Naive B cell (primary cell): ENCODE measurements at regions not wholly inside any gene's neighbourhood (a gene's known extent, or its start where the extent isn't known, plus 50 kb on each side); places are given as distances from the start of the nearest gene placed in this dataset.

Source experiments
- ATAC-seq, 2 donors: fragments of 150-1000 bp; cut with Tn5 transposase; 2 replicates each; pipeline ENCODE4 v1.10.0; 2021; ENCODE audit warnings: low read depth in 2 of 2, mild to moderate bottlenecking in 2 of 2, moderate library complexity in 2 of 2
- DNase-seq: peaks from one replicate; pipeline ENCODE4 v3.0.0; 2022
- H3K27ac Mint-ChIP-seq, 6 donors: one replicate each; pipeline ENCODE4 v1.8.0; 2020 to 2022; ENCODE audit warnings: mild to moderate bottlenecking in 6 of 6, mixed read lengths in 6 of 6, moderate library complexity in 5 of 6, inconsistent platforms in 2 of 6
- H3K27me3 Mint-ChIP-seq, 3 donors: one replicate each; pipeline ENCODE4 v1.8.0; 2021 to 2022; ENCODE audit warnings: mixed read lengths in 3 of 3, mild to moderate bottlenecking in 1 of 3
- H3K36me3 Mint-ChIP-seq, 2 donors: one replicate each; pipeline ENCODE4 v1.8.0; 2020 to 2022; ENCODE audit warnings: mixed read lengths in 2 of 2, inconsistent platforms in 1 of 2, mild to moderate bottlenecking in 1 of 2
- H3K4me1 Mint-ChIP-seq, 3 donors: one replicate each; pipeline ENCODE4 v1.8.0; 2020 to 2022; ENCODE audit warnings: mixed read lengths in 3 of 3, inconsistent platforms in 1 of 3, mild to moderate bottlenecking in 1 of 3, moderate library complexity in 1 of 3
- H3K4me3 Mint-ChIP-seq, 8 donors: one replicate each; pipeline ENCODE4 v1.8.0; 2020 to 2022; ENCODE audit warnings: mild to moderate bottlenecking in 8 of 8, mixed read lengths in 8 of 8, moderate library complexity in 8 of 8, inconsistent platforms in 2 of 8
- H3K9me3 Mint-ChIP-seq, 7 donors: one replicate each; pipeline ENCODE4 v1.8.0; 2020 to 2022; ENCODE audit warnings: mixed read lengths in 7 of 7, mild to moderate bottlenecking in 5 of 7, inconsistent platforms in 2 of 7, moderate library complexity in 1 of 7

DNA sequence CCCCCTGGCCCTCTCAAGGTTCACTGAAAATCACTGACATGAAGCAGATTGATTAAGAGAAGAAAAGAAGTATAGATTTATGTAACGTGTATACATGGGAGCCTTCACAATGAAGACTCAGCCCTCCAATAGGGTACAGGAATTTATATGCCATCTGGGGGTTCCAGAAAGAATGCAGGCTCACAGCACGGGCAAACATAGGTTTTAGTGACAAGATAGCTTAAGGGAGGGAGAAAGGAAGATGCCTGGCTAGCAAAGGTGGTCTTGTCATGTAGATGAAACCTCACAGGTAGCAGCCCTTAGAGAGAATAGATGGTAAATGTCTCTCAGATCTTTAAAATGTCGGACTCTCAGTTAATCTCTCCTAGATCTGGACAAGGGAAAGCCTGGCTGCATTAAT is 173.9 kb downstream of the RNF152 start:
- Mint-ChIP-seq H3K36me3 (no peaks in the 10 kb centered on the region), H3K9me3 (peaks cover 0 to 14% (median 0%) of the 10 kb centered on the region in 7 donors), H3K4me1 (no peaks in the 10 kb centered on the region), H3K27me3 (peaks cover 0 to 3% (median 0%) of the 10 kb centered on the region in 3 donors), H3K27ac (no peak overlapping the region), H3K4me3 (no peak overlapping the region)
- ATAC-seq (no peak), DNase-seq (no peak)

DNA sequence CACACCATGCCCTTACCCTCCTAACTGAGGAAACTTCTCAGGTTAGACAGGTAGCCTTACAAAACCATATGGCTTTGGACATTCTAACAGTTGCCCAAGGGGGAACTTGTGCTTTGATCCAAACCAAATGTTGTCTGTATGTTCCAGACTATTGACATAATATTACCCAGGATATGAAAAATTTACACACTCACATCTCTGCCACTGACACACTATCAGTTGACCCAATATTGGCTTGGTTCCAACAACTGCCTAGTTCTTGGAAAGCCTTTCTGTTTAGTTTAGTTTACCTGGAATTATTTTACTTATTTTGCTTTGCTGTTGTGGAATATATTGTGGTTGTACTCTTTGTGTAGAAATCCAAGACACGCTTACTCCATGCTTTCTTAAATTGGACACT is 178.4 kb downstream of the RNF152 start:
- DNase-seq (no peak), ATAC-seq (no peak)
- Mint-ChIP-seq H3K4me3 (no peak overlapping the region), H3K27ac (no peak overlapping the region), H3K9me3 (peaks cover 0 to 14% (median 0%) of the 10 kb centered on the region in 7 donors), H3K27me3 (peaks cover 0 to 5% (median 0%) of the 10 kb centered on the region in 3 donors), H3K36me3 (no peaks in the 10 kb centered on the region), H3K4me1 (no peaks in the 10 kb centered on the region)

DNA sequence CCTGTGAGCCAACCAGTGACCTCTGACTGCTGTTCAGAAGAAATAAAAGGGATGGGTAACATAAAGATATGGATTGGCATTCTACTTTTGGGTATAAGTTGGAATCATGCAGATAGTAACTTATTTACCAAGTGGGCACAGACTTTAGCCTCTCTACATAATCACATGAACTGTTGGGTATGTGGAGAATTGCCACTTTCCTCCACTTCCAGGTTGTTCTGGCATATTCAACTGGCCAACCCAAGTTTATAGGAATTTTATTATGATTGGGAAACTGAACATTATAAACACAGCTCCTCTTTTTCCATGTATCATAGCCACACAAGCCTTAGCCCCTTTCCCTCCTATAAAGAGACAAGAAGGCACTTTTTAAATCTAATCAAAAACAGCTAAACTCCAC is 179.3 kb downstream of the RNF152 start:
- ATAC-seq (no peak), DNase-seq (no peak)
- no peak overlapping the region for H3K27ac Mint-ChIP-seq
- H3K4me3 Mint-ChIP-seq, result no peak overlapping the region
- H3K27me3 Mint-ChIP-seq, result peaks cover 0 to 5% (median 0%) of the 10 kb centered on the region in 3 donors
- peaks cover 0 to 8% (median 0%) of the 10 kb centered on the region in 7 donors for H3K9me3 Mint-ChIP-seq
- no peaks in the 10 kb centered on the region for H3K36me3 Mint-ChIP-seq
- no peaks in the 10 kb centered on the region for H3K4me1 Mint-ChIP-seq

DNA sequence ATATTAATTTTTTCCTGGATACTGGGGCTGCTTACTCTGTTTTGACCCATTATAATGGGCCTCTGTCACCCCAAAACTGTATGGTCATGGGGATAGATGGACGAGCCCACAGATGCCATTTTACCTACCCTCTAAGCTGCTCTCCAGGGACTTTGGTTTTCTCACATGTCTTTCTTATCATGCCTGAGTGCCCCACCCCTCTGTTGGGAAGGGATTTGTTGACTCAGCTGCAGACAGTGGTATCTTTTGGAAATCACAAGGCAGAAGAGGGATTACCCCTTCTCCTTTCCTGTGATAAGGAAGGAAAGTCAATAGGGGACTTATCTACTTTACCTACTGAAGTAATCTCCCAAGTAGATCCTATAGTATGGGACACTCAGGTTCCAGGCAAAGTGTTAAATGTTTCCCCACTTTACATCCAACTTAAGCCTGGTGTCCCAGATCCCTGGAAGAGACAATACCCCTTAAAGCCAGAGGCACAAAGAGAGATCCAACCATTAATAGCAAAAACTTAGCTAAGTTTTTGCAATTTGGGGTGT is 182.7 kb downstream of the RNF152 start:
- H3K27me3 Mint-ChIP-seq, result peaks cover 0 to 5% (median 0%) of the 10 kb centered on the region in 3 donors
- no peak overlapping the region for H3K4me3 Mint-ChIP-seq
- DNase-seq (no peak), ATAC-seq (no peak)
- H3K9me3 Mint-ChIP-seq, result peaks cover 0 to 6% (median 0%) of the 10 kb centered on the region in 7 donors
- no peaks in the 10 kb centered on the region for H3K4me1 Mint-ChIP-seq
- H3K27ac Mint-ChIP-seq, result peak overlapping the region in 1 of 6 donors; percentile 10
- H3K36me3 Mint-ChIP-seq, result no peaks in the 10 kb centered on the region

DNA sequence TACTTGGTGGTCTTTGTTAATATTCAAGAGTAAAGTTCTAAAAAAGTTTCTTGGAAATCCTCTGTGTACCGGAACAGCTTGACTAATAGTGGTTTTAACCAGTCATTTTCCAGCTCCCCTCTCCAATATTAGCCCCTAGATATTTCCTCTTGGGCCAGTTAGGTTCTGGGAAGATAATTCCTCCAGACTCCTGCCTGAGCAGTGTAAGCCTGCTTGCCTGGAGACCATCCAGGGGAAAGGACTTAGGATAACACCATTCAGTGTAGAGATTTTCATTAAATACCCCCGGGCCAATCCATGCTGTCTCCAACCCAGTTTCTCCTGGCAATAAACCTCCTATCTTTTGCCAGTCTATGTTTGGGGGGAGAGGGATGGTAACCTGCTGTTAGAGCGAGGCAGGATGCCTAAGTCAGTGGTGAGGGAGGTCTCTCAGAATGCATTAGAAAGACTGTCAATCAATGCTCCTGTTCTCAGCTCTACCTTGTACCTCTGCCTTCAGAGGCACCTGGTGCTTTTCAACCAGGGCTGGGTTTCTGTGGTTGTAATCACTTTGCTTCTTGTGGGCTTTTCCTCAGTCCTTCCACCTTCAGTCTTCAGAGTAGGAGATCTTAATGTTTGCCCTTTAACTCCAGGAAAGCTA is 186.4 kb downstream of the RNF152 start:
- ATAC-seq (no peak), DNase-seq (no peak)
- Mint-ChIP-seq H3K27ac (peak overlapping the region in 1 of 6 donors; percentile 16), H3K27me3 (peaks cover 0 to 5% (median 4%) of the 10 kb centered on the region in 3 donors), H3K36me3 (no peaks in the 10 kb centered on the region), H3K4me3 (no peak overlapping the region), H3K4me1 (no peaks in the 10 kb centered on the region), H3K9me3 (no peaks in the 10 kb centered on the region)

DNA sequence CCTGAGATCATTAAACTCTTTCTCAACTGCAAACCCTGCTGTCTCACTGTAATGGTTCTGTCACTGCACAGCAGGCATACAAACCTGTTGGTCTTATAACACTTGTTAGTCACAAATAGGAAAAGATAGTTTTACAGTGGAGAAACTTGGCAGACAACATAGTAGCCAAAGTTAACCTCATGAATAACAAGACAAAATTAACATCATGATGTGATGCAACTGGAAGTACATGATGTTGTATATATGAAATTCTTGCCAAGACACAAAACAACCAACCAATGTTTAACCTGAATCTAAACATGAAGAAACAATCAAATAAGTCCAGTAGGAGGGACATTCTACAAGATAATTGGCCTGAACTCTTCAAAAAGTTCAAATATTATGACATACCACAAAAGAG is 189.3 kb downstream of the RNF152 start:
- Mint-ChIP-seq H3K27me3 (peaks cover 0 to 5% (median 4%) of the 10 kb centered on the region in 3 donors), H3K27ac (no peak overlapping the region), H3K36me3 (no peaks in the 10 kb centered on the region), H3K4me3 (no peak overlapping the region), H3K4me1 (no peaks in the 10 kb centered on the region), H3K9me3 (peaks cover 0 to 4% (median 0%) of the 10 kb centered on the region in 7 donors)
- ATAC-seq (no peak), DNase-seq (no peak)

DNA sequence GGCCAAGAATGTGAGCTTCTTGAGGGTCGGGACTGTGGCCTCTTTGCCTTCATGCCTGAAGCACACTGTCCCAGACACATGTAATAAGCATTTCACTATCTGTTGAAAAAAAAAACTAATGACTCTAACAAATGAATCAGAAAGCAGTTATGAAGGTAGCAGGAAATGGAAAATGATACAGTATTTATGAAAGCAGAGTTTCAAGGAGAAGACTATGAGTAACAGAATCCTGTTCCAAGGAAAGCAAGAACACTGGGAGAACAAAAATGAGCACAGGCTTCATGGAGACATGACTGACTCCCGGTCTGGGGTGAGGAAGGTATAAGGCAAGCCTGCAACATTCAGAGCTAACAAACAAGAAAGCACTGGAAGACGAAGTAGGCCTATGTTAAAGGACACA is 190.8 kb downstream of the RNF152 start:
- H3K27ac Mint-ChIP-seq, result no peak overlapping the region
- DNase-seq, result no peak
- H3K4me3 Mint-ChIP-seq, result no peak overlapping the region
- ATAC-seq, result no peak
- peaks cover 0 to 6% (median 5%) of the 10 kb centered on the region in 3 donors for H3K27me3 Mint-ChIP-seq
- H3K9me3 Mint-ChIP-seq, result peaks cover 0 to 4% (median 0%) of the 10 kb centered on the region in 7 donors
- no peaks in the 10 kb centered on the region for H3K4me1 Mint-ChIP-seq
- H3K36me3 Mint-ChIP-seq, result no peaks in the 10 kb centered on the region

DNA sequence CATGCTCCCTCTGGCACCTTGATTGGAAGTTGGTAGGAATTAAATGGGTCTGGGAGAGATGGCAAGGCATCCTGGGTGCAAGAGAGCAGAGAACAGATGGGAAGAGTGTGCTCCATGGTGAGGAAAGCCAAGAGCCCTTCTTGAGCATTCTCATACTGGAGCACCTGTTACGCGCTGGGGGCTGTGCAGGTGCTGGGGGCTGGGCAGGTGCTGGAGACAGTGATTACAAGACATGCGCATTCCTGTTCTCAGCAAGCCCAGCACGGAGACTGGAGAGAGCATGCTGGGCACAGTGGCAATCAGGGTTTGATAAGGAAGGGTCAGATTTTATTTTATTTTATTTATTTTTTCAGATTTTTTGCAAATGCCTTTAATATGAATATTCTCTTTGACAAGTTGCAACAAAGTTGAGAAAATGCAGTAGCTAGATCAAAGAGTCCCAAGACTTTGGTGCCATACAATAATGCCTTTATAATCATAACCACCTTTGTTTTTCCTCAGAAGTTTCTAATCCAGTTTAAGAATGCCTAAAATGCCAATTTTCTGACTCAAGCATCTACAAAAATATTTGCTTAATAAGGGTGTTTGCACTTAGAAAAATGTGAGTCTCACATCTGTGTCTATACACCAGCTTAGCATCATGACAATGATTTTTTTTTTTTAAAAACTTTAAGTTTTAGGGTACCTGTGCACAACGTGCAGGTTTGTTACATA is 193.3 kb downstream of the RNF152 start:
- Mint-ChIP-seq H3K27ac (no peak overlapping the region), H3K27me3 (peaks cover 0 to 10% (median 5%) of the 10 kb centered on the region in 3 donors)

DNA sequence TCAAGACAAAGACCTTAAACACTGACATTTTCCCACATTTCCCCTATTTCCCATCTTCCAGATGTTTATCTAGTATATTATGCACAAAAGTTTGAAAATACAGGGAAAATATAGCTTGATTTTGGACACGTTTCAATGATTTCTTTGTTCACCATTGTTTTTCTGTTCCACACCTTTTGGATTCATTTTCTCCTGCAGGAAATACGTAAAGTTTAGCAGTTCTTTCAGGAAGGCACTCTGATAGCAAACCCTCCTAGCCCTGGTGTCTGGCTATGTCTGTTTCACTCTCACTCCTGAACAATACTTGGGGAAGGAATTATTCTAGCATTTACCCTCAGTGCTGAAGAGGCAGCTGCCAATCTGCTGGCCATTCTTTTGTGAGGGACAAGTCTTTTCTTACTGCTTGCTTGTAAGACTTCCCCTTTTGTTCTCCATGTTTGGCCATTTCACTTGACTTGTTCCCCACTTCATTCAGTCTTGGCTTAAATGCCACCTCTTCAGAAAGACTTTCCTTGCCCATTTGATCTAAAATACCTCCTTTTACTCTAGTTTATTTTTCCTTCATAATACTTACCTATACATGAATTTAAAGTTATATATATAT is 195.4 kb downstream of the RNF152 start:
- H3K9me3 Mint-ChIP-seq, result peaks cover 0 to 4% (median 0%) of the 10 kb centered on the region in 7 donors
- peaks cover 0 to 6% (median 5%) of the 10 kb centered on the region in 3 donors for H3K27me3 Mint-ChIP-seq
- ATAC-seq (no peak), DNase-seq (no peak)
- H3K4me3 Mint-ChIP-seq, result no peak overlapping the region
- H3K4me1 Mint-ChIP-seq, result no peaks in the 10 kb centered on the region
- no peak overlapping the region for H3K27ac Mint-ChIP-seq
- H3K36me3 Mint-ChIP-seq, result no peaks in the 10 kb centered on the region

More for the DNA sequence above, 193.3 kb downstream of the RNF152 start:
- Mint-ChIP-seq H3K4me3 (no peak overlapping the region), H3K36me3 (no peaks in the 10 kb centered on the region), H3K4me1 (no peaks in the 10 kb centered on the region), H3K9me3 (peaks cover 0 to 4% (median 0%) of the 10 kb centered on the region in 7 donors)
- DNase-seq (no peak), ATAC-seq (no peak)

DNA sequence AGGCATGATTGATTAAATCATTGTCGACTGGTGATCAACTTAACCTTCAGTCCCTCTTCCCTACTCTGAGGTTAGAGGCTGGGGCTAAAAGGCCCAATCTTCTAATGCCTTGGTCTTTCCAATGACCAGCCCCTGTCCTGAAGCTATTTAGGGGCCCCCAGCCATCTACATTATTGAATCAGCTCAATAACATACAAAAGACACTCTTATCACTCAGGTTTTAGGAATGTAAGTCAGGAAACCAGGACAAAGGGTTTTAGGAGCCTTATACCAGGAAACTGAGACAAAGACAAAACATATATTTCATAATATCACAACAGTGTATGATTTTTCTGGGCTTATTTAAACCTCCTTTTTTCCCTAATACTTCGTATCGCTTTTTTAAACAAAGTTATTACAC is 198.6 kb downstream of the RNF152 start:
- DNase-seq (no peak), ATAC-seq (no peak)
- Mint-ChIP-seq H3K27me3 (peaks cover 0 to 6% (median 0%) of the 10 kb centered on the region in 3 donors), H3K27ac (no peak overlapping the region), H3K36me3 (no peaks in the 10 kb centered on the region), H3K9me3 (peaks cover 0 to 2% (median 0%) of the 10 kb centered on the region in 7 donors), H3K4me1 (no peaks in the 10 kb centered on the region), H3K4me3 (no peak overlapping the region)

DNA sequence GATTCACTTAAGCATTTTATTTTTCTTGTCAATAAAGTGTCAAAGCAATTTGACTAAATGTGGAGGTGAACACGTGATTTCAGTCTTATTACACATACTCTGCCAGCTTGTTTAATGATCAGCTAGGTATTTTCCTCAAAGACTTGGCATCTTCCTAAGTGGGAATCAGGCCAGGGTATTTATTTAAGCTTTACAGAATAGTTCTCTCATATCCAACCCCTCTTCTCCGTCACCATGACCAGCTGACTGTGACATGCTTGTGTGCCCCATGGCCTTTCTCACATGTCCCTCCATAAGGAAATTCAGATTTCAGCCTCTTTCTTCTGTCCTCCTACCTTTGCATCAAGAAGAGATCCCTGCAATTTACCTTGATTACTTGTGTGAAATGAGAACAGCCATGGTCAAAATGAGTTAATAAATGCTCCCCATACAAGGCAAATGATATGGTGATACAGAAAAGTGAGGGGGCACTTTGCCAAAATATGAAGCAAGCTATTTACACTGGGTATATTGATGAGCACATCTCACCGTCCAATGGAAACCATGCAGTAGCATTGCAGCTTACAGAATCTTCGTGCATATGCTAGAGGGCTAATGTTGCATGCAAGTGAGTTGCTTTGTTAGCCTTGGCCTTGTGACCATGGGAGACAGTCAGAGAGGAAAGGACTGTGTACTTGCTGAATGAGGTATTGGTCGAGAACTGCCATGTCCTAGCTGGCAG is 202.2 kb downstream of the RNF152 start:
- H3K4me1 Mint-ChIP-seq, result no peaks in the 10 kb centered on the region
- no peaks in the 10 kb centered on the region for H3K36me3 Mint-ChIP-seq
- H3K9me3 Mint-ChIP-seq, result no peaks in the 10 kb centered on the region
- H3K27me3 Mint-ChIP-seq, result peaks cover 0 to 5% (median 0%) of the 10 kb centered on the region in 3 donors
- ATAC-seq (no peak), DNase-seq (no peak)
- no peak overlapping the region for H3K27ac Mint-ChIP-seq
- no peak overlapping the region for H3K4me3 Mint-ChIP-seq

DNA sequence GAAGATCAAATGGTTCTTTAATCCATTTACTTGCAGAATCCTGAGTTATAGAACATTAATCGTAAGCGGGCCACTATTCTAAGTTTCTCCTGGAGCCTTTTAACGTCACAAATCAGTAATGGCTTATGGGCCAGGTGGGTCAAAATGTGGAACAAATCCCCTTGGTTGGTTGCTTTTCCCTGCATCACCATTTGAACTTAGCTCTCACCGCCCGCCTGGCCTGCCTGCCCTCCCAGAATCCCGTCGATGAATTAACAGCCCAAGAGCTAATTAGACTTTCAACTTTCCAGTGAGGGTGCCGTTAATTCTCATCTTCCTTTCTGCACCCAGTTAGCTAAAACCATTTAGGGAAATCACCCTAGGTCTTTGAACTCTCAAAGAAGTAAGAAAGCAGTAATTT is 205.5 kb downstream of the RNF152 start:
- no peak overlapping the region for H3K4me3 Mint-ChIP-seq
- no peaks in the 10 kb centered on the region for H3K4me1 Mint-ChIP-seq
- H3K36me3 Mint-ChIP-seq, result no peaks in the 10 kb centered on the region
- ATAC-seq (no peak), DNase-seq (no peak)
- no peak overlapping the region for H3K27ac Mint-ChIP-seq
- H3K9me3 Mint-ChIP-seq, result no peaks in the 10 kb centered on the region
- H3K27me3 Mint-ChIP-seq, result peaks cover 0 to 5% (median 0%) of the 10 kb centered on the region in 3 donors

DNA sequence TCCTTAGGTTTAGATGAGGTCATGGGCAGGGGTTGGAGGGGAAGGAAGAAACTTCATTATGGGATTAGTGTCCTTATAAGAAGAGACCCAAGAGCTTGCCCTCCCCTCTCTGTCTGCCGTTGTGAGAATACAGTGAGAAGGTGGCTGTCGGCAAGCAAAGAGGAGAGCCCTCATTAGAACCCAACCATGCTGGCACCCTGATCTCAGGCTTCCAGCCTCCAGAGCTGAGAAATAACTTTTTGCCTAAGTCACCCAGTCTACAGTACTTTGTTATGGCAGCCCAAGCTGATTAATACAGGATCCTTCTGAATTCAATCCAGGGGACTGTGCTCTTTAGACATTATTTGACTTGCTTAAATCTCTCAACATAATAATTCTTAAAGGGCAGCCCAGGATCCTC is 209.0 kb downstream of the RNF152 start:
- DNase-seq (no peak), ATAC-seq (no peak)
- Mint-ChIP-seq H3K27ac (no peak overlapping the region), H3K4me3 (no peak overlapping the region), H3K4me1 (no peaks in the 10 kb centered on the region), H3K36me3 (peaks cover 0 to 7% of the 10 kb centered on the region in 2 donors), H3K27me3 (peaks cover 0 to 5% (median 0%) of the 10 kb centered on the region in 3 donors), H3K9me3 (peaks cover 5 to 18% (median 11%) of the 10 kb centered on the region in 7 donors)
